ENCODE measurements at regions not wholly inside any gene's neighbourhood (a gene's known extent, or its start where the extent isn't known, plus 50 kb on each side); places are given as distances from the start of the nearest gene placed in this dataset.

DNA sequence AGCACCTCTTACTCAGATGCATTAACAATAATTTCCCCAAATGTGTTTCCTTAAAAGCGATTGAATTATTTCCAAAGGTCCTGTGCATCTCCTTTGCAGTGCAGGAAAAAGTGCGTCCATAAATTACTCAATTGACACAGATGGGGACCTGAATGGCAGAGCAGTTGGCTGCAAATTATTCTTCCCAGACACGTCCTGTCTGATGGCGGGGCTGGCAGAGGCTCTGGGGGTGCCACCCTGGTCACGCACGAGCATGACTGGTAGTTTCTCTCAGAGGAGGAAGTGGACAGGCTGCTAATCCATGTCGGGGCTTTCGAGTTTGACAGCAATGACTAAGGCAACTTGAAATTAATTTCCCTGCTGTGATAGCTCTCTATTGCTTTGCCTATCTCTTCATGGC, 264.8 kb upstream of the BRINP1 start:
- in situ Hi-C loops (cut with MboI; ENCODE audit: low pct_ligation_motif_present in 1 of 4, low pct_unique_long_range_greater_than_20kb in 1 of 4, low sequenced_read_pairs in 3 of 4), result no loop called here
- H3K4me1 ChIP-seq, result no peaks in the 10 kb centered on the region
- no peaks in the 10 kb centered on the region for H3K27me3 ChIP-seq
- H3K27ac ChIP-seq, result no peak overlapping the region
- H3K9me3 ChIP-seq, result no peaks in the 10 kb centered on the region
- H3K4me3 ChIP-seq, result no peak overlapping the region
- DNase-seq, result no peak
- TF ChIP-seq POLR2AphosphoS5 (IDR thresholded peaks at IDR 0.05) (no peak), POLR2A (IDR thresholded peaks at IDR 0.05) (no peak), EP300 (IDR thresholded peaks at IDR 0.05; ENCODE audit: low read depth) (no peak)
- TF ChIP-seq, protein P1, sequence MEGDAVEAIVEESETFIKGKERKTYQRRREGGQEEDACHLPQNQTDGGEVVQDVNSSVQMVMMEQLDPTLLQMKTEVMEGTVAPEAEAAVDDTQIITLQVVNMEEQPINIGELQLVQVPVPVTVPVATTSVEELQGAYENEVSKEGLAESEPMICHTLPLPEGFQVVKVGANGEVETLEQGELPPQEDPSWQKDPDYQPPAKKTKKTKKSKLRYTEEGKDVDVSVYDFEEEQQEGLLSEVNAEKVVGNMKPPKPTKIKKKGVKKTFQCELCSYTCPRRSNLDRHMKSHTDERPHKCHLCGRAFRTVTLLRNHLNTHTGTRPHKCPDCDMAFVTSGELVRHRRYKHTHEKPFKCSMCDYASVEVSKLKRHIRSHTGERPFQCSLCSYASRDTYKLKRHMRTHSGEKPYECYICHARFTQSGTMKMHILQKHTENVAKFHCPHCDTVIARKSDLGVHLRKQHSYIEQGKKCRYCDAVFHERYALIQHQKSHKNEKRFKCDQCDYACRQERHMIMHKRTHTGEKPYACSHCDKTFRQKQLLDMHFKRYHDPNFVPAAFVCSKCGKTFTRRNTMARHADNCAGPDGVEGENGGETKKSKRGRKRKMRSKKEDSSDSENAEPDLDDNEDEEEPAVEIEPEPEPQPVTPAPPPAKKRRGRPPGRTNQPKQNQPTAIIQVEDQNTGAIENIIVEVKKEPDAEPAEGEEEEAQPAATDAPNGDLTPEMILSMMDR (IDR thresholded peaks at IDR 0.05), result no peak
- WGBS, 2 donors (ENCODE audit: low coverage in 1 of 2), result 73 to 93% methylated on average over 2 to 8 of the region's 8 CpGs
- H3K36me3 ChIP-seq, result no peaks in the 10 kb centered on the region
- intact Hi-C loops (cut with DNase I; ENCODE audit: low total_unique reads), result no loop called here

DNA sequence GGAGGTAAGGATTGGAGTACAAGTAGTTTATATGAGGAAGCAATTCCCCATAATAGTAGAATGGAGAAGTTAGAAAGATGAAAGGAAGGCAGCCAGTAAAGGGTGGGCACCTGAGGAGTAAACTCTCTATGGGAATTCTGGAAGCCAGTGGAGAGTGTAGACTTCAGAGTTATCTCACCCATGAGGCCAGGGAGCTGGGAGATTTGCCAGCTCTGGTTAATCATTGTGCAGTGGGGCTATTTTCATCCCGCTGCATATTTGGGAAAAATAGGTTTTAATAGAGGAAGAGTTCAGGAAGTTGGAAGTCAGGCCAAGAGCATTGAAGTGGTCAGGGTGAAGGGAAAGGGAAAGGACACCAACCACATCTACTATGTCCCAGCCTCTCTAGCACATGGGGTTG, 242.3 kb upstream of the BRINP1 start:
- intact Hi-C loops (cut with DNase I; ENCODE audit: low total_unique reads) (no loop called here), in situ Hi-C loops (cut with MboI; ENCODE audit: low pct_ligation_motif_present in 1 of 4, low pct_unique_long_range_greater_than_20kb in 1 of 4, low sequenced_read_pairs in 3 of 4) (no loop called here)

DNA sequence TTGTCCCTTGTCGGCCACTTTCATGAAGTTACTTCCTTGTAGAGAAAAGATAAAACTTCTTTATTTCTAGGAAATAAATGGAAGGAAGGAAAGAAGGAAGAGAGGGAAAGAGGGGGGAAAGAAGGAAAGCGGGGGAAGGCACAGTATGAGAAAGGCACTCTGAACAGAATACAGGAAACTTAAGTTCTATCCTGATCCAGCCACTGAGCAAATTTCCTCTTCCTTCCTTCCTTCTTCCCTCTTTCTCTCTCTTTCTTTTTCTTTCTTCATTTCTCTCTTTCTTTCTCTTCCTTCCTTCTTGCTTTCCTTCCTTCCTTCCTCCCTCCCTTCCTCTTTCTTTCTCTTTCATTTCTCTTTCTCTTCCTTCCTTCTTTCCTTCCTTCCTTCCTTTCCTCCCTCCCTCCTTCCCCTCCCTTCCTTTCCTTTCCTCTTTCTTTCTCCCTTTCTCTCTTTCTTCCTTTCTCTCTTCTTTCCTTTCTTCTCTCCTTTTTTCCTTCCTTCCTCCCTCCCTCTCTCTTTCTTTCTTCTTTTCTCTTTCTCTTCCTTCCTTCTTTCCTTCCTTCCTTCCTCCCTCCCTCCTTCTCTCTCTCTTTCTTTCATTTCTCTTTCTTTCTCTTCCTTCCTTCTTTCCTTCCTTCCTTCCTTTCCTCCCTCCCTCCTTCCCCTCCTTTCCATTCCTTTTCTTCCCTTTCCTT, 240.2 kb upstream of the BRINP1 start:
- TF ChIP-seq POLR2A (IDR thresholded peaks at IDR 0.05), result no peak
- TF ChIP-seq POLR2AphosphoS5 (IDR thresholded peaks at IDR 0.05), result no peak
- no peaks in the 10 kb centered on the region for H3K4me1 ChIP-seq
- no peak overlapping the region for H3K27ac ChIP-seq
- no peak for DNase-seq
- in situ Hi-C loops (cut with MboI; ENCODE audit: low pct_ligation_motif_present in 1 of 4, low pct_unique_long_range_greater_than_20kb in 1 of 4, low sequenced_read_pairs in 3 of 4), result no loop called here
- no peaks in the 10 kb centered on the region for H3K36me3 ChIP-seq
- H3K4me3 ChIP-seq, result no peak overlapping the region
- WGBS, 2 donors (ENCODE audit: low coverage in 1 of 2), result 75 to 86% methylated on average over 1 to 2 of the region's 2 CpGs
- no peaks in the 10 kb centered on the region for H3K9me3 ChIP-seq
- no peaks in the 10 kb centered on the region for H3K27me3 ChIP-seq
- intact Hi-C loops (cut with DNase I; ENCODE audit: low total_unique reads), result no loop called here

More for the DNA sequence above, 242.3 kb upstream of the BRINP1 start:
- no peak for DNase-seq
- H3K27ac ChIP-seq, result no peak overlapping the region
- H3K27me3 ChIP-seq, result no peaks in the 10 kb centered on the region
- WGBS, 2 donors (ENCODE audit: low coverage in 1 of 2), result 38 to 57% methylated on average over 1 of the region's 1 CpG
- H3K9me3 ChIP-seq, result no peaks in the 10 kb centered on the region
- no peaks in the 10 kb centered on the region for H3K36me3 ChIP-seq
- H3K4me3 ChIP-seq, result no peak overlapping the region
- H3K4me1 ChIP-seq, result no peaks in the 10 kb centered on the region
- TF ChIP-seq EP300 (IDR thresholded peaks at IDR 0.05; ENCODE audit: low read depth) (no peak), POLR2A (IDR thresholded peaks at IDR 0.05) (no peak), POLR2AphosphoS5 (IDR thresholded peaks at IDR 0.05) (no peak)
- TF ChIP-seq, protein P1 (IDR thresholded peaks at IDR 0.05), result no peak

DNA sequence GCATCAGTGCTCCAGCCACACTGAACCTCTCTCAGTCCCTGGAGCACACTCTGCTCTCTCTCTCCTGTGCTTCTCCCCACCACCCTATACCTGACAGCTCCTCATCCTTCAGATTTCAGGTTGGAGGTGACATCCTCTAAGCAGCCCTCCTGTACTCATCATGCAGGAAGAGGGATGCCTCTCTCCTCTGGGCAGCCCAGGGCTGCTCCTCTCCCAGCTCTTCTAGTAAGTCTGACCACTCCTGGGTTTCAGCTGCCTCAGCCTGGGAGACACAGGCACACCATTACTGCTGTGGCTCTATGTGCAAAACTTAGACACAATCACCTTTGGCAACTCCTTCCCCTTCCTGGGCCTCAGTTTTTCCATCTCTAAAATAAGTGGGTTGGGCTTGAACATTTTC, 232.4 kb upstream of the BRINP1 start:
- Histone ChIP-seq H3K4me1 (no peaks in the 10 kb centered on the region), H3K27me3 (no peaks in the 10 kb centered on the region), H3K36me3 (no peaks in the 10 kb centered on the region), H3K27ac (no peak overlapping the region), H3K4me3 (no peak overlapping the region), H3K9me3 (no peaks in the 10 kb centered on the region)
- no peak for TF ChIP-seq EP300 (IDR thresholded peaks at IDR 0.05; ENCODE audit: low read depth)
- TF ChIP-seq POLR2AphosphoS5 (IDR thresholded peaks at IDR 0.05), result no peak
- TF ChIP-seq, protein P1 (IDR thresholded peaks at IDR 0.05), result no peak
- no peak for TF ChIP-seq POLR2A (IDR thresholded peaks at IDR 0.05)
- intact Hi-C loops (cut with DNase I; ENCODE audit: low total_unique reads) (no loop called here), in situ Hi-C loops (cut with MboI; ENCODE audit: low pct_ligation_motif_present in 1 of 4, low pct_unique_long_range_greater_than_20kb in 1 of 4, low sequenced_read_pairs in 3 of 4) (no loop called here)
- no peak for DNase-seq

DNA sequence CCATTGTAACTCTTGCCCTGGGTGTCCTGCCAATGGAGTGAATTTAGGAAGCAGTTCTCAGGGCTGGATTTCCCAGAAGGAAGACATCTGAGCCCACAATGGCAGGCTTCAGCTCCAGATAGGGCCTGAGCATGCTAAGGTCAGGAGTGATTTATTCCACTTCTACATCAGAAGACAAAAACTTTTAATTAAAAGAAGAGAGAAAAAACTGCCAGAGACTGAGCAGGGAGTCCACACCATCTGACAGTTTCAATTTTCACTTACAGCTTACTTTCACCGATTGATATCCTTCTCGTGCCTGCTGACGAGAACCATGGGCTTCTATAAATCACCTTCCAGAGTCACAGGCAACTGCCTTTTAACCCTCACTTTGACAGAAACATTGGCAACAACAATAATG, 228.3 kb upstream of the BRINP1 start:
- Histone ChIP-seq H3K27me3 (no peaks in the 10 kb centered on the region), H3K36me3 (no peaks in the 10 kb centered on the region), H3K9me3 (no peaks in the 10 kb centered on the region), H3K4me3 (no peak overlapping the region), H3K4me1 (no peaks in the 10 kb centered on the region), H3K27ac (no peak overlapping the region)
- in situ Hi-C loops (cut with MboI; ENCODE audit: low pct_ligation_motif_present in 1 of 4, low pct_unique_long_range_greater_than_20kb in 1 of 4, low sequenced_read_pairs in 3 of 4) (loop anchor here in 1 of 4 donors (25.0 kb wide), 1 partner anchor 90 kb away; no protein-coding TSS in a partner anchor), intact Hi-C loops (cut with DNase I; ENCODE audit: low total_unique reads) (no loop called here)
- no peak for DNase-seq
- TF ChIP-seq, protein P1 (IDR thresholded peaks at IDR 0.05), result no peak
- TF ChIP-seq POLR2AphosphoS5 (IDR thresholded peaks at IDR 0.05) (no peak), EP300 (IDR thresholded peaks at IDR 0.05; ENCODE audit: low read depth) (no peak), POLR2A (IDR thresholded peaks at IDR 0.05) (no peak)
- WGBS, 2 donors (ENCODE audit: low coverage in 1 of 2), result 75 to 79% methylated on average over 3 of the region's 3 CpGs
